ENCODE measurements at regions not wholly inside any gene's neighbourhood (a gene's known extent, or its start where the extent isn't known, plus 50 kb on each side); places are given as distances from the start of the nearest gene placed in this dataset.

- Histone ChIP-seq H3K27ac (no peak overlapping the region), H3K4me3 (no peak overlapping the region)
These were observed 340.2 kb upstream of the SMIM31 start for GRCh38 chr4:164413743-164414142.

GRCh38 chr4:164423819-164424218 is 330.1 kb upstream of the SMIM31 start:
- Histone ChIP-seq H3K27ac (no peak overlapping the region), H3K4me3 (no peak overlapping the region)

GRCh38 chr4:164424846-164425245 is 329.1 kb upstream of the SMIM31 start:
- no peak overlapping the region for H3K4me3 ChIP-seq
- no peak overlapping the region for H3K27ac ChIP-seq

- Histone ChIP-seq H3K4me3 (no peak overlapping the region), H3K27ac (no peak overlapping the region)
These were observed 325.4 kb upstream of the SMIM31 start for GRCh38 chr4:164428561-164428960.

GRCh38 chr4:164438321-164438720 is 315.6 kb upstream of the SMIM31 start:
- Histone ChIP-seq H3K27ac (no peak overlapping the region), H3K4me3 (no peak overlapping the region)

- no peak overlapping the region for H3K27ac ChIP-seq
- H3K4me3 ChIP-seq: no peak overlapping the region
These were observed 314.9 kb upstream of the SMIM31 start for GRCh38 chr4:164439037-164439436.

- Histone ChIP-seq H3K27ac (no peak overlapping the region), H3K4me3 (no peak overlapping the region)
These were observed 313.7 kb upstream of the SMIM31 start for GRCh38 chr4:164440199-164440598.

GRCh38 chr4:164441109-164441508 is 312.8 kb upstream of the SMIM31 start:
- Histone ChIP-seq H3K4me3 (no peak overlapping the region), H3K27ac (no peak overlapping the region)

- H3K4me3 ChIP-seq: no peak overlapping the region
- H3K27ac ChIP-seq: no peak overlapping the region
These were observed 311.8 kb upstream of the SMIM31 start for GRCh38 chr4:164442180-164442579.

- Histone ChIP-seq H3K27ac (no peak overlapping the region), H3K4me3 (no peak overlapping the region)
These were observed 307.4 kb upstream of the SMIM31 start for GRCh38 chr4:164446516-164446915.

GRCh38 chr4:164461901-164462300 is 292.0 kb upstream of the SMIM31 start:
- no peak overlapping the region for H3K4me3 ChIP-seq
- no peak overlapping the region for H3K27ac ChIP-seq

GRCh38 chr4:164462471-164462870 is 291.5 kb upstream of the SMIM31 start:
- Histone ChIP-seq H3K27ac (no peak overlapping the region), H3K4me3 (no peak overlapping the region)

GRCh38 chr4:164464313-164464712 is 289.6 kb upstream of the SMIM31 start:
- Histone ChIP-seq H3K27ac (no peak overlapping the region), H3K4me3 (no peak overlapping the region)

- Histone ChIP-seq H3K27ac (no peak overlapping the region), H3K4me3 (no peak overlapping the region)
These were observed 286.4 kb upstream of the SMIM31 start for GRCh38 chr4:164467493-164467892.

- no peak overlapping the region for H3K27ac ChIP-seq
- H3K4me3 ChIP-seq: no peak overlapping the region
These were observed 272.4 kb upstream of the SMIM31 start for GRCh38 chr4:164481306-164482091.

- Histone ChIP-seq H3K4me3 (no peak overlapping the region), H3K27ac (no peak overlapping the region)
These were observed 271.9 kb upstream of the SMIM31 start for GRCh38 chr4:164482092-164482404.

GRCh38 chr4:164482758-164483157 is 271.2 kb upstream of the SMIM31 start:
- H3K27ac ChIP-seq: no peak overlapping the region
- H3K4me3 ChIP-seq: no peak overlapping the region

GRCh38 chr4:164483711-164484110 is 270.2 kb upstream of the SMIM31 start:
- Histone ChIP-seq H3K27ac (peak overlapping the region in 1 of 21 experiments; percentile 15), H3K4me3 (no peak overlapping the region)

GRCh38 chr4:164484551-164484950 is 269.4 kb upstream of the SMIM31 start:
- no peak overlapping the region for H3K27ac ChIP-seq

GRCh38 chr4:164485136-164485535 is 268.8 kb upstream of the SMIM31 start:
- H3K27ac ChIP-seq: no peak overlapping the region
- no peak overlapping the region for H3K4me3 ChIP-seq

More at GRCh38 chr4:164484551-164484950, 269.4 kb upstream of the SMIM31 start:
- H3K4me3 ChIP-seq: no peak overlapping the region

GRCh38 chr4:164488114-164488513 is 265.8 kb upstream of the SMIM31 start:
- H3K27ac ChIP-seq: no peak overlapping the region
- H3K4me3 ChIP-seq: no peak overlapping the region

GRCh38 chr4:164501074-164501473 is 252.9 kb upstream of the SMIM31 start:
- Histone ChIP-seq H3K27ac (no peak overlapping the region), H3K4me3 (no peak overlapping the region)

Measured in skin epidermis (tissue), 12 donors.